ENCODE measurements at regions not wholly inside any gene's neighbourhood (a gene's known extent, or its start where the extent isn't known, plus 50 kb on each side); places are given as distances from the start of the nearest gene placed in this dataset.

DNA sequence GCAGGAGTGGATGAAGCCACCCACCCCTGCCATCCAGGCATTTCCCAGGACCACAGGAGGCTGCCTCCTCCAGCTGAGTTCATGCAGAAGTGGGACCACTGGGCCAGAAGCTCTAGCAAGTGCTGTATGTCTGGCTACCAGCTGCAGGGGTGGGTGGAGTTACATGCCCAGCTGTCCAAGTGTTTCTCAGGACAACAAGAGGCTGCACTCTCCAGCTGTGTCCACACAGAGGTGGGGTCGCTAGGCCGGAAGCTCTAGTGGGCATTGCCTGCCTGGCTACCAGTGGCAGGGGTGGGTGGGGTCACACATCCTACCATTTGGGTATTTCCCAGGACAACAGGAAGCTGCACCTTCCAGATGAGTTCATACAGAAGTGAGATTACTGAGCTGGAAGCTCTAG, 234.0 kb upstream of the PPP2R3A start:
- TF ChIP-seq, protein P1, sequence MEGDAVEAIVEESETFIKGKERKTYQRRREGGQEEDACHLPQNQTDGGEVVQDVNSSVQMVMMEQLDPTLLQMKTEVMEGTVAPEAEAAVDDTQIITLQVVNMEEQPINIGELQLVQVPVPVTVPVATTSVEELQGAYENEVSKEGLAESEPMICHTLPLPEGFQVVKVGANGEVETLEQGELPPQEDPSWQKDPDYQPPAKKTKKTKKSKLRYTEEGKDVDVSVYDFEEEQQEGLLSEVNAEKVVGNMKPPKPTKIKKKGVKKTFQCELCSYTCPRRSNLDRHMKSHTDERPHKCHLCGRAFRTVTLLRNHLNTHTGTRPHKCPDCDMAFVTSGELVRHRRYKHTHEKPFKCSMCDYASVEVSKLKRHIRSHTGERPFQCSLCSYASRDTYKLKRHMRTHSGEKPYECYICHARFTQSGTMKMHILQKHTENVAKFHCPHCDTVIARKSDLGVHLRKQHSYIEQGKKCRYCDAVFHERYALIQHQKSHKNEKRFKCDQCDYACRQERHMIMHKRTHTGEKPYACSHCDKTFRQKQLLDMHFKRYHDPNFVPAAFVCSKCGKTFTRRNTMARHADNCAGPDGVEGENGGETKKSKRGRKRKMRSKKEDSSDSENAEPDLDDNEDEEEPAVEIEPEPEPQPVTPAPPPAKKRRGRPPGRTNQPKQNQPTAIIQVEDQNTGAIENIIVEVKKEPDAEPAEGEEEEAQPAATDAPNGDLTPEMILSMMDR (conservative IDR thresholded peaks at IDR 0.05; ENCODE audit: low read length): no peak
- no peak for TF ChIP-seq EZH2phosphoT487 (IDR thresholded peaks at IDR 0.05; ENCODE audit: borderline replicate concordance, low read depth, low read length)

Data from OCI-LY7 (cell line).